ENCODE measurements at regions not wholly inside any gene's neighbourhood (a gene's known extent, or its start where the extent isn't known, plus 50 kb on each side); places are given as distances from the start of the nearest gene placed in this dataset.

- no peak overlapping the region for H3K27ac ChIP-seq (ENCODE audit: low read depth, low read length)
- no peaks in the 10 kb centered on the region for H3K9me3 ChIP-seq (ENCODE audit: control insufficient read depth, low read length)
- no peaks in the 10 kb centered on the region for H3K4me1 ChIP-seq (ENCODE audit: control insufficient read depth, insufficient read depth, low read length)
- Mint-ChIP-seq H3K4me1 (no peaks in the 10 kb centered on the region), H3K27ac (no peak overlapping the region), H3K36me3 (ENCODE audit: low read depth) (no peaks in the 10 kb centered on the region), H3K4me3 (no peak overlapping the region), H3K27me3 (ENCODE audit: insufficient read depth) (no peaks in the 10 kb centered on the region), H3K9me3 (no peaks in the 10 kb centered on the region)
- H3K36me3 ChIP-seq (ENCODE audit: control insufficient read depth, insufficient read depth, low read length) = no peaks in the 10 kb centered on the region
- TF ChIP-seq CTCF (conservative IDR thresholded peaks at IDR 0.05) = no peak
- H3K27me3 ChIP-seq (ENCODE audit: control insufficient read depth, insufficient read depth, low read length, poor library complexity, severe bottlenecking) = no peaks in the 10 kb centered on the region
- no peak for DNase-seq
- no peak overlapping the region for H3K4me3 ChIP-seq (ENCODE audit: low read length)
- WGBS, 2 experiments (ENCODE audit: insufficient coverage in 1 of 2, insufficient read length in 1 of 2) = 69 to 92% methylated on average over 2 to 6 of the region's 6 CpGs
- H3K9ac ChIP-seq (ENCODE audit: extremely low read depth, low read length, poor library complexity, severe bottlenecking) = no peak overlapping the region
These were observed 385.1 kb downstream of the CHSY3 start for GRCh38 chr5:130289132-130290088.

- Mint-ChIP-seq H3K36me3 (ENCODE audit: low read depth) (no peaks in the 10 kb centered on the region), H3K27ac (no peak overlapping the region), H3K4me3 (no peak overlapping the region), H3K9me3 (no peaks in the 10 kb centered on the region), H3K4me1 (no peaks in the 10 kb centered on the region), H3K27me3 (ENCODE audit: insufficient read depth) (no peaks in the 10 kb centered on the region)
- H3K27me3 ChIP-seq (ENCODE audit: control insufficient read depth, insufficient read depth, low read length, poor library complexity, severe bottlenecking) = no peaks in the 10 kb centered on the region
- H3K9me3 ChIP-seq (ENCODE audit: control insufficient read depth, low read length) = no peaks in the 10 kb centered on the region
- H3K36me3 ChIP-seq (ENCODE audit: control insufficient read depth, insufficient read depth, low read length) = no peaks in the 10 kb centered on the region
- TF ChIP-seq CTCF (conservative IDR thresholded peaks at IDR 0.05) = no peak
- no peak overlapping the region for H3K4me3 ChIP-seq (ENCODE audit: low read length)
- H3K27ac ChIP-seq (ENCODE audit: low read depth, low read length) = no peak overlapping the region
- no peak for DNase-seq
- no peak overlapping the region for H3K9ac ChIP-seq (ENCODE audit: extremely low read depth, low read length, poor library complexity, severe bottlenecking)
- H3K4me1 ChIP-seq (ENCODE audit: control insufficient read depth, insufficient read depth, low read length) = no peaks in the 10 kb centered on the region
These were observed 383.2 kb downstream of the CHSY3 start for GRCh38 chr5:130287438-130287837.

- H3K27me3 ChIP-seq (ENCODE audit: control insufficient read depth, insufficient read depth, low read length, poor library complexity, severe bottlenecking) = no peaks in the 10 kb centered on the region
- H3K27ac Mint-ChIP-seq = no peak overlapping the region
- H3K9me3 Mint-ChIP-seq = no peaks in the 10 kb centered on the region
- H3K4me1 ChIP-seq (ENCODE audit: control insufficient read depth, insufficient read depth, low read length) = no peaks in the 10 kb centered on the region
- no peaks in the 10 kb centered on the region for H3K36me3 ChIP-seq (ENCODE audit: control insufficient read depth, insufficient read depth, low read length)
- 95% methylated on average over 2 of the region's 2 CpGs for WGBS, 2 experiments (ENCODE audit: insufficient coverage in 1 of 2, insufficient read length in 1 of 2)
- H3K27ac ChIP-seq (ENCODE audit: low read depth, low read length) = no peak overlapping the region
- H3K27me3 Mint-ChIP-seq (ENCODE audit: insufficient read depth) = no peaks in the 10 kb centered on the region
- DNase-seq = no peak
- H3K4me3 Mint-ChIP-seq = no peak overlapping the region
- no peak for TF ChIP-seq CTCF (conservative IDR thresholded peaks at IDR 0.05)
- no peaks in the 10 kb centered on the region for H3K4me1 Mint-ChIP-seq
- H3K36me3 Mint-ChIP-seq (ENCODE audit: low read depth) = no peaks in the 10 kb centered on the region
- H3K9me3 ChIP-seq (ENCODE audit: control insufficient read depth, low read length) = no peaks in the 10 kb centered on the region
- H3K9ac ChIP-seq (ENCODE audit: extremely low read depth, low read length, poor library complexity, severe bottlenecking) = no peak overlapping the region
- H3K4me3 ChIP-seq (ENCODE audit: low read length) = no peak overlapping the region
These were observed 382.7 kb downstream of the CHSY3 start for GRCh38 chr5:130286971-130287370.

Data from endodermal cell (in vitro differentiated cells).